ENCODE measurements at regions not wholly inside any gene's neighbourhood (a gene's known extent, or its start where the extent isn't known, plus 50 kb on each side); places are given as distances from the start of the nearest gene placed in this dataset.

DNA sequence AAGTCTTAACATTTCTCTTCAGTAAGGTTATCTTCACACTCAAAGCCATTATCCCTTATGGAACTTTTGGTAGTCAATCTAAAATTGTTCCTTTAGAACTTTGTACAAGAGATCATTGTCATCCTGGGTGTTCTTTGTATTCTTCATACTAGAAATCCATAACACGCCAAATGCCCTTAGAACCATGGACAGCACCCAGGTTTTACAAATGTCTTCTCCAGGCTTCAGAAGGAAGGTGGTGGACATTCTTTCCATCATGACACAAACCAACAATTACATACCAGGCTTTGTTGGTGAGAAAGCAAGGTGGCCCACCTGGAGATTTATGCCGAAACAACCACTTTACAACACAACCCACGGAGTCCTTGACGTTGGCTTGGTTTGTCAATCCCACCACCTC lies 365.6 kb upstream of the TBX3 start:
- DNase-seq, result no peak

DNA sequence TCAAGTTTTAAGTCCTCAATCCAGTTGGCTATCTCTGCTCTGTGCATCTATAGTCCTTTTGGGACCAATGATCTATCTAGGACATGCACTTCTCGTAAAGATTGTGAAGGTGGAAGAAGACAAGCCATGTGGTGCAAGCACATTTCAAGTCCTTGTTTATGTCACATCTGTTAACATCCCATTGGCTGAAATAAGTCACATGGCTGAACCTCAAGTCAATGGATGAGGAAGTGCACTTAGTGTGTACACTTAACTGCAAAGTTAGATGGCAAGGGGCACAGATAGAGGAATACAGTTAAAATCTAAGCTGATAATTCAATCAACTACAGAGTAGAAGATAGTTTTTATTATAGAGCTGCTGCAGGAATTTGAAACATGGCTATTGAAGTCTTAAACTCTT lies 362.8 kb upstream of the TBX3 start:
- Mint-ChIP-seq H3K27ac (no peak overlapping the region), H3K36me3 (no peaks in the 10 kb centered on the region), H3K27me3 (no peaks in the 10 kb centered on the region), H3K9me3 (peaks cover 0 to 10% (median 2%) of the 10 kb centered on the region in 9 donors), H3K4me1 (no peaks in the 10 kb centered on the region), H3K4me3 (no peak overlapping the region)
- no peak for DNase-seq
- POLR2A ChIA-PET, result no interaction called here
- no peak for ATAC-seq

More for the DNA sequence above, 365.6 kb upstream of the TBX3 start:
- ATAC-seq, result no peak
- Mint-ChIP-seq H3K27ac (no peak overlapping the region), H3K9me3 (peaks cover 0 to 11% (median 4%) of the 10 kb centered on the region in 9 donors), H3K27me3 (no peaks in the 10 kb centered on the region), H3K4me1 (no peaks in the 10 kb centered on the region), H3K36me3 (no peaks in the 10 kb centered on the region), H3K4me3 (no peak overlapping the region)
- POLR2A ChIA-PET, result no interaction called here

DNA sequence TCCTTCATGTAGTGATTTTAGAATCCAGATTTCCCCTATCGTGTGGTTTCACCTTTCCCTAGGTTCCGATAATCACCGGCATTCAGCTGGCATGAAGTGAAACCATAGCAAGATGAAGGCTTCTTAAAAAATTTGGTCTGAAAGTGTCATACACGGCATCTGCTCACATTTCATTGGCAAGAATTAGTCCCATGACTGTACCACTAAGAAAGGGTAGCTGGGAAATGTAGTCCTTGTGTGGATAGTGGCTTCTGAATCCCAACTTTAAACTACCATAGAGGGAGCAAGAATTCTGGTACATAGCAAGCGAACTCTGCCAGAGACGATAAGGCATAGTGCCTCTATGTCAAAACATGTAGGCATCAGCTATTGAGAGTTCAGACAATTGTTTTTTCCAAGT lies 360.1 kb upstream of the TBX3 start:
- Mint-ChIP-seq H3K27me3 (no peaks in the 10 kb centered on the region), H3K27ac (no peak overlapping the region), H3K36me3 (no peaks in the 10 kb centered on the region), H3K4me1 (no peaks in the 10 kb centered on the region), H3K4me3 (no peak overlapping the region), H3K9me3 (peaks cover 0 to 6% (median 1%) of the 10 kb centered on the region in 9 donors)
- DNase-seq (no peak), ATAC-seq (no peak)
- POLR2A ChIA-PET, result no interaction called here

- POLR2A ChIA-PET, result no interaction called here
- Mint-ChIP-seq H3K9me3 (peaks cover 0 to 6% (median 1%) of the 10 kb centered on the region in 9 donors), H3K4me3 (no peak overlapping the region), H3K4me1 (no peaks in the 10 kb centered on the region), H3K36me3 (no peaks in the 10 kb centered on the region), H3K27ac (no peak overlapping the region), H3K27me3 (no peaks in the 10 kb centered on the region)
- ATAC-seq (no peak), DNase-seq (no peak)
Measured at GRCh38 chr12:115043079-115043478, 359.1 kb upstream of the TBX3 start.

- no peak for DNase-seq
- Mint-ChIP-seq H3K27ac (no peak overlapping the region), H3K36me3 (no peaks in the 10 kb centered on the region), H3K4me1 (no peaks in the 10 kb centered on the region), H3K27me3 (no peaks in the 10 kb centered on the region), H3K4me3 (no peak overlapping the region), H3K9me3 (peaks cover 0 to 6% (median 1%) of the 10 kb centered on the region in 9 donors)
- ATAC-seq, result no peak
- POLR2A ChIA-PET, result no interaction called here
Measured at GRCh38 chr12:115042341-115042740, 358.4 kb upstream of the TBX3 start.

- Mint-ChIP-seq H3K36me3 (no peaks in the 10 kb centered on the region), H3K4me3 (no peak overlapping the region), H3K9me3 (peaks cover 0 to 3% (median 0%) of the 10 kb centered on the region in 9 donors), H3K4me1 (no peaks in the 10 kb centered on the region), H3K27ac (no peak overlapping the region), H3K27me3 (peaks cover 0 to 5% (median 0%) of the 10 kb centered on the region in 5 donors)
- ATAC-seq (no peak), DNase-seq (no peak)
- POLR2A ChIA-PET, result no interaction called here
Measured at GRCh38 chr12:115037830-115038229, 353.9 kb upstream of the TBX3 start.

DNA sequence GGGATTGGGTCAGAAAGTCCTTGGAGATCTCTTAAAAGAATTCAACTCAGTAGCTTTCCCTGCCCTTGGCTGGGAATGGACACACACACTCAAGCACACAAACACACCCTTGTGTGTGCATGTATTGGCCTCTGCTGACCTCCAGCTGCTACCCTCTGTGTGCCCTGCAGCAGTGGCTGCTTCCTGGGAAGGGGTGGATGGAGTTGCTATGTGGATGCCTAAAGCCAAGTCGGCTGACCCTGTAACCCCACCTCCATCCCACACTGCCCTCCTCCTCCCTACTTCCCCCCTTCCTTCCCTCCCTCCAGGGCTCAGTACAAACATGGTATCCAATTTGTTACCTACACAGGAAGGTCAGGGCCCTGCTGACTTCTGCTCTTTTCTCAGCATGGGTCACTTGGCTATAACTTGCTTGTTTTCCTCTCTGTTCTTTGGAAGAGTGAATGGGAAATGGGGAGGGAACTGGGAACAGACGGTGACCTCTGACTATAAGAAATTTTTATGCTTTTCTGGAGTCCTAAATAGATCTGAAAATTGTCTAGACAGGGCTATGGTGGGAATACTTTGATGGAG lies 351.6 kb upstream of the TBX3 start:
- Mint-ChIP-seq H3K36me3 (no peaks in the 10 kb centered on the region), H3K4me3 (no peak overlapping the region), H3K27ac (no peak overlapping the region), H3K4me1 (no peaks in the 10 kb centered on the region), H3K27me3 (peaks cover 0 to 5% (median 0%) of the 10 kb centered on the region in 5 donors), H3K9me3 (peaks cover 0 to 3% (median 0%) of the 10 kb centered on the region in 9 donors)
- POLR2A ChIA-PET, result no interaction called here
- DNase-seq, result no peak
- no peak for ATAC-seq

- Mint-ChIP-seq H3K27me3 (peaks cover 0 to 5% (median 0%) of the 10 kb centered on the region in 5 donors), H3K36me3 (no peaks in the 10 kb centered on the region), H3K4me1 (no peaks in the 10 kb centered on the region), H3K4me3 (no peak overlapping the region), H3K9me3 (peaks cover 0 to 11% (median 0%) of the 10 kb centered on the region in 9 donors), H3K27ac (no peak overlapping the region)
- DNase-seq, result no peak
- POLR2A ChIA-PET, result no interaction called here
- no peak for ATAC-seq
Measured at GRCh38 chr12:115032521-115032920, 348.5 kb upstream of the TBX3 start.

DNA sequence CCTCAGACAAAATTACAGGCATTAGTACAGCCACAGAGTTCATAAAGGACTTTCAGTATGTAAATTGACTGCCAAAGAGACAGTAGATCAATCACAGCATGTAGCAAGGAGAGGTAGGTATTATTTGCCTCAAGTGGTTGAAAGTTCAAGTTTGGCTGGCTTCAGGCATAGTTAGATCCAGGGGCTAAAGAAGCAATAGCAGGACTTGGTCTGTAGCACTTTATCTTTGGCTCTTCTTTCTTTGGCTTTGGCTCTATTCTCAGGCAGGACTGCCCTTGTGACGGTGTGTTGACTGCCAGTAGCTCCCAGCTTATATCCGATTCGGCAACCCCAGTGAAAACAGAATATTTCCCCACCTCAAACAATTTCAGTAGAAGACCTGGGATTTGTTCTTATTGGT lies 346.0 kb upstream of the TBX3 start:
- DNase-seq (no peak), ATAC-seq (no peak)
- H3K4me1 Mint-ChIP-seq, result no peaks in the 10 kb centered on the region
- peaks cover 0 to 5% (median 0%) of the 10 kb centered on the region in 5 donors for H3K27me3 Mint-ChIP-seq
- peaks cover 0 to 4% (median 0%) of the 10 kb centered on the region in 3 donors for H3K36me3 Mint-ChIP-seq
- H3K9me3 Mint-ChIP-seq, result peaks cover 0 to 28% (median 0%) of the 10 kb centered on the region in 9 donors
- POLR2A ChIA-PET, result no interaction called here
- no peak overlapping the region for H3K4me3 Mint-ChIP-seq
- no peak overlapping the region for H3K27ac Mint-ChIP-seq

GRCh38 chr12:115024531-115024930 lies 340.6 kb upstream of the TBX3 start:
- no peak overlapping the region for H3K4me3 Mint-ChIP-seq
- DNase-seq (no peak), ATAC-seq (no peak)
- H3K4me1 Mint-ChIP-seq, result no peaks in the 10 kb centered on the region
- H3K27me3 Mint-ChIP-seq, result no peaks in the 10 kb centered on the region
- H3K36me3 Mint-ChIP-seq, result peaks cover 0 to 9% (median 0%) of the 10 kb centered on the region in 3 donors
- H3K9me3 Mint-ChIP-seq, result peaks cover 0 to 41% (median 9%) of the 10 kb centered on the region in 9 donors
- POLR2A ChIA-PET, result no interaction called here
- no peak overlapping the region for H3K27ac Mint-ChIP-seq

GRCh38 chr12:115023279-115024265 lies 339.6 kb upstream of the TBX3 start:
- DNase-seq (no peak), ATAC-seq (no peak)
- Mint-ChIP-seq H3K9me3 (peaks cover 0 to 37% (median 9%) of the 10 kb centered on the region in 9 donors), H3K27ac (no peak overlapping the region), H3K4me1 (no peaks in the 10 kb centered on the region), H3K27me3 (no peaks in the 10 kb centered on the region), H3K36me3 (peaks cover 0 to 9% (median 0%) of the 10 kb centered on the region in 3 donors), H3K4me3 (no peak overlapping the region)
- POLR2A ChIA-PET, result no interaction called here

GRCh38 chr12:115020091-115020490 lies 336.1 kb upstream of the TBX3 start:
- Mint-ChIP-seq H3K4me1 (no peaks in the 10 kb centered on the region), H3K9me3 (peaks cover 0 to 42% (median 10%) of the 10 kb centered on the region in 9 donors), H3K36me3 (peaks cover 0 to 6% (median 0%) of the 10 kb centered on the region in 3 donors), H3K27me3 (no peaks in the 10 kb centered on the region), H3K27ac (no peak overlapping the region), H3K4me3 (no peak overlapping the region)
- no peak for ATAC-seq
- POLR2A ChIA-PET, result no interaction called here
- DNase-seq, result no peak

GRCh38 chr12:115017346-115017745 lies 333.4 kb upstream of the TBX3 start:
- H3K4me1 Mint-ChIP-seq, result peaks cover 0 to 4% (median 0%) of the 10 kb centered on the region in 4 donors
- no peak for DNase-seq
- no peak overlapping the region for H3K4me3 Mint-ChIP-seq
- peaks cover 0 to 6% (median 0%) of the 10 kb centered on the region in 3 donors for H3K36me3 Mint-ChIP-seq
- no peak overlapping the region for H3K27ac Mint-ChIP-seq
- peaks cover 0 to 12% (median 3%) of the 10 kb centered on the region in 5 donors for H3K27me3 Mint-ChIP-seq
- H3K9me3 Mint-ChIP-seq, result peaks cover 0 to 46% (median 17%) of the 10 kb centered on the region in 9 donors
- POLR2A ChIA-PET, result no interaction called here
- ATAC-seq, result no peak
